GM19023 (cell line): ENCODE measurements at regions not wholly inside any gene's neighbourhood (a gene's known extent, or its start where the extent isn't known, plus 50 kb on each side); places are given as distances from the start of the nearest gene placed in this dataset.

Experiments used
- ATAC-seq: cut with Tn5 transposase; IDR thresholded peaks from one replicate; pipeline ENCODE4 v1.9.1; 2021; ENCODE audit warnings: mild to moderate bottlenecking, moderate library complexity; ENCODE audit not compliant: unreplicated experiment

DNA sequence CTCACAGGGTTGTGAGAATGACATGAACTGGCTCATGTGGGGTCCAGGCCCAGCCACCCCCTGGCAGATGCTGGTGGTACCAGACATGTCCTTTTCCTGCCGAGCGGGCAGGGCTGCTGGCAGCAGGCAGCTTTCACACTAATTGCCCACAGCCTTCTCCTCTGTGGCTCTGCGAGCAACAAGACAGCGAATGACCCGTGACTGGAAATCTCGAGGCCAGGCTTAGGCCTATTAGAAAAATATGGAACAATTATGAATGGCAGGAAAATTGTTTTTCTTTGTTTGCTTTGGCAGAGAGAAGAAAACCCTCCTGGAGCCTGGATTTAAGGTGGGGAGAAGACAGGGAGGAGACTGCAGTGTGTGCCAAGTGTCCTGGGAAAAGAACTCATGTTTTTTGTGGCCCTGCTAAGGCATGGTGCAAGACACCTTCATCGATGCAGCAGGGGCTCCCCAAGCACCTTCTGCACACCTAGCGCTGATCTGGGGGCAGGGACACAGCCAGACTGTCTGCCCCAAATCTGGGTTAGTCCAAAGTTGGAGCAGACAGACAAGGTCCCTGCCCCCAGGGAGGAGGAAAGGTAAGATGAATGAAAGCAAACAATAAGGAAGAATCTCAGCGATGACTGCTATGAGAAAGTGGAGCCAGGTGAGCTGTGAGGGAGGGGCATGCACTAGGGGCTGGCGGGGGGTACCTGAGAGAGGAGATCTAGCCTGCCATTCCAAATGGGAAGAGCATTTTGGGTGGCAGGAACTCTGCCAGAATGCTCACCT lies 193.8 kb upstream of the TLE3 start:
- no peak for ATAC-seq

DNA sequence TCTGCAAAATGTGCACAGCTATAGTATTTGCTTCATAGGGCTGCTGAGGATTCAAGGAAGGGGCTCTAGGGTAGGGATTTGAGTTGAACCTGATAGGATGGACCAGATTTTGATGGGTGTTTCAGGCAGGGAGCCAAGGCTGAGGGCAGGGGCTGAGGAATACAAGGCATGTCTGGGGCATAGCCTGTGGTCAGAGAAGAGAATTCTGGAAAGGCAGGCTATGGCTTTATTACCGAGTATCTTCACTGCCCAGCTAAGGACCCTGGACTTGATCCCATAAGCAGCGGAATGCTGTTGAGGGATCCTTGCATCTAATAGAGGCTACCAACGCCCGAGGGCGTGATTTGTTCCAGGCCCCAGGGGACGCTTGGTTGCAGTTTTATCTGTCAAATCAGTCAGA lies 193.0 kb upstream of the TLE3 start:
- ATAC-seq = no peak

DNA sequence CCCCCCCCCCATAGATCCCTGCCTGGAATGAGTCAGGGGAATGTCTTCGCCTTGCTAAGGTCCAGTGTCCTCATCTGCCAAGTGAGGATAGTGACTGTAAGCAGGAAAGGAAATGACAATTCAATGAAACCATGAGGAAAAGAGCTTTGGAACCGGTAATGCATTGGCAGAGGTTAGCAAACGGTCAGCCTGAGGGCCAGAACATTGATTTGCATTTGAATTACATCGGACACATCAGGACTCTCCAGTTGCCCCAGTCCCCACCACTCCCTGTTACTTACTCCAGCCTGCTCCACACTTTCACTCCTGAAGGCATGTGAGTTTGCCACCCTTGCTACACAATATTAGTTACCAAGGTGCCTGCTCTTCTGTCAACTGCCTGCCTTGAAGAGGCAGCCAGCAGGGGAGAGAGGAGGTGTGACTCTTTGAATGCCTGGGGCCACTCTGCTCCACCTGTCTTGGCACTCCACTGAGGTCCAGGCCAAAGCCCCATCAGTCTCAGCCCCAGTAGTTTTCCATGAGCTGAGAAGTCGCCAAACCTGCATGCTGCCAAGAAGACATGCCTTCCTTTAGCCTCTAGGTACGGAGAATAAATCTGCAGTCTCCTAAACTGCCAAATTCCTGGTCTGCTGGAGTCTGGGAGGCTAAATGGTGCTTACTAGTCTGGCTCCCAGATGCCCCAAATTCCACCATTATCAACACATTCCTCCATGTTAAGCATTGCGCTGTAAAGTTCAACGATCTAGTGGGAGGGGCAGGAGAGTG lies 191.7 kb upstream of the TLE3 start:
- no peak for ATAC-seq

DNA sequence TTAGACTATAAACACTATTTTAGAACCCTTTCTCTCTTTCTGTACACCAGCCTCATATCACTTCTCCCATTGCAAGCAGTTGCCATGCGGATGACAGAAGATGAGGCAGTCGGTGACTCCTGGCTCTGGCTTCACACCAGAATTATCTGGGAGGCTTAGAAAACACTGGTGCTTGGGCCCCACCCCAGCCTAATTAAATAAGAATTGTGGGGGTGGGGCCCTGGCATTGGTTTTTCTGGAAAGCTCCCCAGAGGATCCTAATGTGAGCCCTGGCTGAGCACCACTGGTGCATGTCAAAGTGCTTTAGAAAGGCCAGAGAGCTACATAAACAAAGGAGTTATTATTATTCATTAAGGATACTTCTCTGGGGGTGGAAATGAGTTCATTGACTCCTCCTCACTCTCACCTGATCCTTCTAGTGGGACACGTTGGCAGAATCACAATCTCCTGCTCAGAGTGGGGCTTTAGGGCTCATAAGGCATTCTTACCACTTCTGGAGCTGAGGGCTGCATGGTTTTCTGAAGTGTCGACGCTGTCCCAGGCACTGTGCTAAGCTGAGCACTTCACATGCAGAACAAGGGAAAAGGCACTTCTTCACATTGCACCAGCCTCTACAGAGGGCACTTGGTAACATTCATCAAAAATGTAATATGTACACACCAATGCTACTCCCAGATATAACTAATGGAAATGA lies 188.5 kb upstream of the TLE3 start:
- ATAC-seq = no peak

DNA sequence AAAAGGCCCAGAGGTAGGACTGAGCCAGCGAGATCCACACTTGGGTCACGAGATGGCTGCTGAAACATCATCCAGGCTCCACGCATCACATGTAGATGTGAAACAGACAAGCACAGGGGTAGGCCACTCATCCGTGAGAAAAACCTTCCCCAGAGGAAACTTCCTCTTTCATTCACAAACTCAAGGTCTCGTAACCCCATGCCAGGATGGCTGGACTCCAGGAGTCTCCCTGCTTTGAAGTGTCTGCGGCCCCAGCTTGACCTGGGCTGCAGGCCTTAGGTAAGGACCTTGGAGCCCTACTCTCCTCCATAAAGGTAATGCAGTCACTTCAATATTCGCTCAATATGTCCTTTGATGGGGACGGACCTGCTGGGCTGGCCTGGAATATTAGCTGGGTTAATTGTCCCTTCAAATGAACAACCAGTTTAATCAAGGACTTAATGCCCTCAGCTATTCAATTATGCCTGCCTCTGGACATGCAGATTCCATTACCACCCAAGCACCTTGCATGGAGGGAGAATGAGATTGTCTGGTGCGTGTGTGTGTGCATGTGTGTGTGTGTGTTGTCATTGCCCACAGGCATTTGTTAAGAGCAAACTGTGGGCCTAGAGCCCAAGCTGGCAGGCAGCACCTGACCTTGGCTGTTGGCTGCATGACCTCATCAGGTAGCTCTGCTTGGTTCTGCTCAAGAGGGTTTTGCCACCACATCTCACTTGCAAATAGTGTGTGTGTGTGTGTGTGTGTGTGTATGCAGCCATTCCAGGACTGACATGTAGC lies 186.9 kb upstream of the TLE3 start:
- ATAC-seq = no peak

DNA sequence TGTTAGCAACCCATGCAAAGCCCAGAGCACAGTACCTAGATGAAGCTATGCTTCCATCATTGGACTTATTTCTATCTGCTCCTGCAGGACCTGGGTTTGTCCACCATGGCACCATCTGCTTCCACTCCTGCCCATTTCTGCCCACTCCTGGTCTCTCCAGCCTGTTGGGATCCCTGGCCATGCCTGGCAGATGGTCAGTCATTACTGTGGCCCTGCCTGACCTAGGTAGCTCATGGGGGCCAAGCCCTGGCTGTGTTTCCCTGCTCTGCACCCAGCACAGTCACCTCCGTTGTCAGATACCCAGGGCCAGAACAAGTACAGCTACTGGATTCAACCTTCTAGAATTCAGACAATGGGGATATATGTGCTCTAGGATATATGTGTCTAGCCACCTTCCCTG lies 185.8 kb upstream of the TLE3 start:
- ATAC-seq = no peak

DNA sequence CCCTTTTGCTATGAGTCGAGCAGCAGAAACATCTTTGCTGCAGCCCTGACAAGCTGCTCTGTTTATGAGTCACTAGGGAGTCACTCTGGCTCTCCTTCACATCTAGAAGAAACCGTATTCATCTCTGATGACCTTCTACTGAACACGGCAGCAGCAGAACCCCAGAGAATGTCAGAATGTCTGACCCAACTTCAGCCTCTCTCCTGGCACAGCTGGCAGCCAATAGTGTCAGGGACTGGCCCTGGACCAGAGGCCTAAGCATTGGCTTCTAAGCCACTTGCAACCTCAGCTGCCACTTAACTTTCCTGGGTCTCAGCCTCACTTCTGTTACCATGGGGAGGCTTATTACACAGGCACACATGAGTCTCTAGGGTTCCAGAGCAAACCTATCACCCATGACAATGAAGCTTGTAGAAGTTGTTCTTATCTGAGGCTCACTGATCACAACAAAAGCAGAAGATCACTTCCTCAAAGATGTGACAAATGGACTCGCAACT lies 184.1 kb upstream of the TLE3 start:
- ATAC-seq = peak; percentile 48

DNA sequence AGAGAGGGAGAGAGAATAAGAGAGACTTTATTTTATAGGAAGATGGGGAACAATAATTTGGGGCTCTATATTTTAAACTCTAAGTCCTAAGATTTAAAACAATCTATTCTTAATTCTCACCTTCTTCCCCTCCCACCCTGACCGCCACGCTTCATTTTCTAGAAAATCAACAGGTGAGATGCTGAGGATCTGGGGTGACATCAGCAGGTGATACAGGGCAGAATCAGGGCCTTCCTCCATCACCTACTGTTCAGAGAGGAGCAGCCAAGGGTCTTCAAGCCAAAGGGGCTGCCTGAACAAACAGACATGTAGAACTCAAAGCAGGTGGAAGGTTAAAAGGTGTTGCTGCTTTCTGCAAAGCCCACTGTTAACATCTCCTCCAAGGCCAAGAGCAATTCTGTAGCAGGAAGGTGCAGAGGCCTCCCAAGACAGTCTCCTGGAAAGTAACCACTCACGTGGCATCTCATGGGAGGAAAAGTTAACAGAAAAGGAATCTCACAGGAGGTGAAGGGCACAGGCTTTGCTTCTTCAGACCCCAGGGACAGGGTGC lies 183.6 kb upstream of the TLE3 start:
- ATAC-seq = no peak

DNA sequence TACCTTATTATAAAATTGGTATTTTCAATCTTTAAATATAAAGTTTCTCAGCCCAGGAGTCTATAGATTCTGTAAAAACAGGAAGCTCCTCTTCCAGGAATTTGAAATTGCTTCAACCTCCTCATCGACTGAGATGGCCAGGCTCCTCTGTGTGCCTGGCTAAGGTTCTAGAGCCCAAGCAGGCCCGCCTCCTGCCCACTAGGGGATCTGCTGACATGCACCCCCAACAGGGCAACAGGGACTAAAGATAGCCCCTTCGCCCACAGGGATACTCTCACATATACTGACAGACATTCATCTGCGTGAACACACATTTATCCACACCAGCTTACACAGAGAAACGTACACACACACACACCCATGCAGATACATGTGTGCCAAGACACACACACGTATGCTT lies 183.1 kb upstream of the TLE3 start:
- no peak for ATAC-seq

DNA sequence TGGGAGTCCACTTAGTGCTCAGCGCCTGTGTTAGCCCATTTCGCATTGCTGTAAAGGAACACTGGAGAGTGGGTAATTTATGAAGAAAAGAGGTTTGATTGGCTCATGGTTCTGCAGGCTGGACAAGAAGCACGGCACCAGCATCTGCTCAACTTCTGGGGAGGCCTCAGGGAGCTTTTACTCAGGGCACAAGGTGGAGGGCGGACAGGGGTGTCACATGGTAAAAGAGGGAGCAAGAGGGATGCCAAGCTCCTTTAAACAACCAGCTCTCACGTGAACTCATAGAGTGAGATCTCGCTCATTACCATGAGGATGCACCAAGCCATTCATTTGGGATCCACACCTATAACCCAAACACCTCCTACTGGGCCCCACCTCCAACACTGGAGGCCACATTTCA lies 181.4 kb upstream of the TLE3 start:
- ATAC-seq = no peak

DNA sequence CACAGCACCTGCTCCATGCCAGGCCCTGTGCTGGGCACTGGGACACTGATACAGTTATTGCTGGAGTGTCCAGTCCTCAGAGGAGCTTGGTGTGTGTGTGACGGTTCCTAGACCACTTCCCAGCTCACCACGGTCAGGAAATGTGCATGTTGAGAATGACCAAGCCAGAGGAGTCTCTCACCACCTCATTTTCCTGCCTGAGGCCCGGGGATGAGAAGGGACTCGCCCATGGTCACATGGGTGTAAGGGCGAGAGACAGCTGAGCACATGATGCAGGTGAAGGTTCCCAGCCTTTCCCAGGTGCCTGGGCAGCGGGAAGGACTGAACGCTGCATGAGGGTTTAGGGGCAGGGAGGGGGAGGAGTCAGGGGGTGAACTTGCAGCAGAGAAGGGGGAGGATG lies 180.9 kb upstream of the TLE3 start:
- no peak for ATAC-seq

DNA sequence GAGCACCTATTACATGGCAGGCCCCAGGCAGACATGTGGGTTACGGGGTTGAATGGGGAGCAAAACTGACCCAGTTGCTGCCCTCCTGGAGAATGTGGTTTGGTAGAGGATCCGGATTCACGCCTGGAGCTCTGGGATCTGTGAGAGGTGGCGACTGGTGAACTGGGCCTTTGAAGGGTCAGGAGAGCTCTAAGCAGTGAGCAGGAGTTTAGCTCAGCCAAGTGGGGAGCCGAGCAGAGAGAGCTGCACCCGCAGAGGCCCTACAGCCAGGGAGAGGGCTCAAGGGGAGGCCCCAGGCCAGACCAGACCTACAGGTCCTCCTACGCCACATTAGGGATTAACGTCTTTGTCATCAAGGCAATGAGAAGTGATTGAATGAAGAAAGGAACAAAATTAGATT lies 179.8 kb upstream of the TLE3 start:
- ATAC-seq = no peak

DNA sequence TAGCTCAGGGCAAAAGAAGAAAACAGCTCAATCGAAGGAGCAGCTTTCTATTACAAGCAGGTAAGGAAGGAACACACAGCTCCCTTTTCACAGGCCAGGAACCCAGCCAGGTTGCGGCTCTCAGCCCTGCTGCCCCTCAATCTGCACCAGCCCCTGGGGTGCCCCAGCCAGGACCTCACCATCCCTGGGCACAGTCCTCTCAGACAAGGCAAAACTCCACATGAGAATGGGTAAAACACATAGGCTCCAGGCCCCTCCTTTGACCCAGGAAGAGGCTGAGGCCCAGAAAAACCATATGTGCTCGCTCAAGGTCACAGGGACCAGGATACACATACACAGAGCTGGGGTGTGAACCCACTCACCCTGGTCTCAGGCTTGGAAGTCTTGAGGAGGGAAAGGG lies 178.7 kb upstream of the TLE3 start:
- no peak for ATAC-seq

DNA sequence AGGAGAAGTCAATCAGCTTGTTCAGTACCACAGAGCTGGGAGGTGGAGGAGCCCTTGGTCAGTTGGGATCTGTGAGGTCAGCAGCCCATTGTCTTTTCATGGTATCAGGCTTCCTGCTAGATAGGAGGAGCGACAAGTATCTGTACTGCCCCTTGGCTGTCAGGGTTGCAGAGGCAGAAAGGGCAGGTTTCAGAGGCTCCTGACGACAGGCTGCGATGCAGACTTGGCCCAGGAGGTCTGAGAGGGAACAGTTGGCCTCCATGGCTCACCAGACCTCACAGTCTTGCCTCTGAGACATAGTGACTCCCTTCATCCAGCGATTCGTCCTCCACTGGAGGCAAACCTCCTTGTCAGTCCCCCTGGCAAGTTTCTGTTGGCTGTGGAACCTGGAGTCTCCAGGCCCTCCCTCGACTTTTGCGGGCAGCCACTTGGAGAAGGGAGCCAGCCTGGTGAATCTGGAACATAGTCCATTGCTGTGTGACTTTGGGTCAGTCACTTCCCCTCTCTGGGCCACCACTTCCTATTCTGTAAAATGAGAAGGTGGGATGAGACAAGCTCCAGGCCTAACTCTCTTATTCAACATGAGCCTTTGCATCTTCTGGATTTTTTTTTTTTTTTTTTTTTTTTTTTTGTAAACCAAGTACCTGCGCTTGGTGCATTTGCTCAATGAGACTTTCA lies 177.9 kb upstream of the TLE3 start:
- no peak for ATAC-seq

DNA sequence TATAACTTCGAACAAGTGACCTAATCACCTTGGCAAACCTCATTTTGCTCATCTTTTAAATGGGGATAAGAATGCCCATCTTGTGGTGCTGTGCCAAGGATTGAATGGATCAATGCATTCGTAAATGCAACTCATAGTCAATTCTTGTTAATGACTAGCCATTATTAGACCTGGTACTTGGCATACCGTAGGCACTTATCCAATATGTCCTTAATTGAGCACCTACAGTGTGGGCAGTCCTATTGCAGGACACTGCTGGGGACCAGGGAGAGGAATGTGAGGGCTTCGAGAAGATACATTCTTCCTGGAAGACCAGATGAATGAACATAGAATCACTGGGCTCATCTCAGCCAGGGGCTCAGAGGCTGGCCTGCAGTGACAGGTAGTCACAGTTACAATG lies 177.2 kb upstream of the TLE3 start:
- ATAC-seq = no peak

DNA sequence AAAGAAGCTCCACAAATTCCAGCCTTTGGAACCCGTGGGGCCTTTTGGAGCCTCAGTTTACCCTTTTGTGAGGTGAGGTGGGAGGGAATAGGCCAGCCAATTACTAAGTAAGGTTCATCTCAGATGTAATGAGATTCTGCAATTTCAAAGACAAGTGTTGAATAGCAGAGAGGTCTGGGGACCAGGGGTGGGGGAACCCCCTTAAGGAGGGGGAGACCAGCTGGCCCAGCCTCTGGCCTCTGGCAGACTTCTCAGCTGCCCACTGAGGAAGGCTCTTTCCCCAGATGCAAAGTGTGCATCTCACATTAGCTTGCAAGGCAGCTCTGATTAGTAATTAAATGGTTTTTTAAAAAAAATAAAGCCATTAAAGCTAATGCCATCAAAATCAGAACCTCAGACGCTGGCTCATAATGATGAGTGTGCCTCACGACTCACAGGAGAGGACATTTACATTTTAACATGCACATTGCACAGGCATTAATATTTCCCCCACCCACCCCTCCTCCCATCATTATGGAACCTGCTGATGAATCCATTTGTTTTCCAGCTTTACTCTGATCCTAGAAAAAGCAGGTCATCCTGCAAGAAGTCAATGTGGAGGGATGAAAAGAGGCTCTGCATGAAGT lies 176.7 kb upstream of the TLE3 start:
- no peak for ATAC-seq

DNA sequence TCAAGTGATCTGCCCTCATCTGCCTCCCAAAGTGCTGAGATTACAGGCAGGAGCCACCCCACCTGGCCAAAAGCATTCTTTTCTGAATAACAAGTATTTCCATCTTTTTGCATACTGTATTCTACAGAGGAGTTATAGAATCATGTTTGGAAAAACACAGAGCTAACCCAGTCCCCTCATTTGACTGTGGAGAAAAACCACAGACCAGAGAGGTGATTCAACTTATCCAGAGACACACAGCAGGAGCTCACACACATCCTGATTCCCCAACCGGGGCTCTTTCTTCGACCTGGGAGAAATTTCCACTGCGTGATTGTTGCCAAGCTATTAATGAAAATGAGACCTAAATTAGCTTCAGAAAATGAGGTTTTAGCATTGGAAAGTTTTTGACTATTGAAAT lies 176.1 kb upstream of the TLE3 start:
- no peak for ATAC-seq

DNA sequence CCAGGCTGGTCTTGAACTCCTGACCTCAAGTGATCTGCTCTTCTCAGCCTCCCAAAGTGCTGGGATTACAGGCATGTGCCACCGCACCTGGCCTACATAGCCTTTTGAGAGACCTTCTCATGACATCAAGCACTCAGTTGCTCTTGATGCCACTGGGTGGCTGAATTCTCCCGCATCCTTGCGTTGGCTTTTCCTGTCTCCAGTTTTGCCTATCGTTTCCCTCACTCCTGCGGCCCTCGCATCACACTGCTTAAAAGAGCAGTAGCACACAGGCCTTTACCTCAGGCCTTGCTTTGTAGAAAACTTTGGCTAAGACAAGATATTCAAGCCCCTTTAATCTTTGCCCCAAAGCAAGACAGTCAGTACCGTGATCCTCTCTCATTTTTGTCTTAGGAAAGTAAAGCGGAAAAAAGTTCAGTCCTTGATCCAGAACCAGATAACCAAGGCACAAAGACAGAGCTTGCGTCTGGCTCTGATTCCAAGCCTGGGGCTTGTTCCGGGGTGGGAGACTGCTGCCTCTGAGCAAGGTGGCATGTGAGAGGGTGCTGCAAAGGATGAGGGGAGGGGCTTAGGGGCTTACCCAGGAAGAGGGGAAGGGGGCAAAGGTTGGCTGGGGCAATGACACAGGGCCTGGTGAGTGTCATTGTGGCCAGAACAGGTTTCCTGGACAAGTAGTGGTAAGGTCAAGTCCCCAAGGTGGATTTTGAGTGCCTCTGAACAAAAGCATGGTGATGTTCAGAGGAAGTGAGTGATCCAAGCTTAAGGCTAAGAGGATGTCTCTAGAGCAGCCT lies 175.0 kb upstream of the TLE3 start:
- ATAC-seq = no peak
